ENCODE measurements at regions not wholly inside any gene's neighbourhood (a gene's known extent, or its start where the extent isn't known, plus 50 kb on each side); places are given as distances from the start of the nearest gene placed in this dataset.

- no peak for DNase-seq (ENCODE audit: extremely low read depth, low read depth)
- TF ChIP-seq, protein P1, sequence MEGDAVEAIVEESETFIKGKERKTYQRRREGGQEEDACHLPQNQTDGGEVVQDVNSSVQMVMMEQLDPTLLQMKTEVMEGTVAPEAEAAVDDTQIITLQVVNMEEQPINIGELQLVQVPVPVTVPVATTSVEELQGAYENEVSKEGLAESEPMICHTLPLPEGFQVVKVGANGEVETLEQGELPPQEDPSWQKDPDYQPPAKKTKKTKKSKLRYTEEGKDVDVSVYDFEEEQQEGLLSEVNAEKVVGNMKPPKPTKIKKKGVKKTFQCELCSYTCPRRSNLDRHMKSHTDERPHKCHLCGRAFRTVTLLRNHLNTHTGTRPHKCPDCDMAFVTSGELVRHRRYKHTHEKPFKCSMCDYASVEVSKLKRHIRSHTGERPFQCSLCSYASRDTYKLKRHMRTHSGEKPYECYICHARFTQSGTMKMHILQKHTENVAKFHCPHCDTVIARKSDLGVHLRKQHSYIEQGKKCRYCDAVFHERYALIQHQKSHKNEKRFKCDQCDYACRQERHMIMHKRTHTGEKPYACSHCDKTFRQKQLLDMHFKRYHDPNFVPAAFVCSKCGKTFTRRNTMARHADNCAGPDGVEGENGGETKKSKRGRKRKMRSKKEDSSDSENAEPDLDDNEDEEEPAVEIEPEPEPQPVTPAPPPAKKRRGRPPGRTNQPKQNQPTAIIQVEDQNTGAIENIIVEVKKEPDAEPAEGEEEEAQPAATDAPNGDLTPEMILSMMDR (IDR thresholded peaks at IDR 0.05; ENCODE audit: low read depth, low read length), result no peak
Measured at GRCh38 chr4:137707626-137708025, 175.3 kb upstream of the PCDH18 start.

DNA sequence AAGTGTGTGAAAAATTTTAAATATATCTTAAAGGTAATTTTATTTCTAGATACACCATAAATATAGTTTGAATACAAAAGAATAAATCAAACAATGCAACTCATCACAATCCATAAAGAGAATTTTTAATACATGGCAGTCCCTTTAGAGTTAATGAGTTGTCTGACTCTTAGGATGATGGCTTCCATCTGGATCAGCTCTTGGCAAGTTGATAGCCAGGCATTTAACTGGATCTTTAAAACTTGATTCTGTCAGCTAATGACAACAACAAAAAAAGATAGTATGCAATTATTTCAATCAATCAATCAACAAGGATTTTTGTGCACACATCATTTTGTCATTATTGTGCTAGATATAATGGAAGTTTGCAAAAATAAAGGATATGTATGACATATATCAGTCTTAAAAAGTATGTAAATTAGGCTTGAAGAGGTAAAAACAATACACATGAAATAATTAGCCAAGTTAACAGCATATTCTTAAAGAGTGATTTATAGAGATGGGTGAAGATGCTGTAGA, 174.9 kb upstream of the PCDH18 start:
- DNase-seq (ENCODE audit: extremely low read depth, low read depth), result no peak
- TF ChIP-seq, protein P1 (IDR thresholded peaks at IDR 0.05; ENCODE audit: low read depth, low read length), result no peak

GRCh38 chr4:137705171-137705783, 173.0 kb upstream of the PCDH18 start:
- TF ChIP-seq, protein P1 (IDR thresholded peaks at IDR 0.05; ENCODE audit: low read depth, low read length), result no peak
- peak; percentile 70 for DNase-seq (ENCODE audit: extremely low read depth, low read depth)

- TF ChIP-seq, protein P1 (IDR thresholded peaks at IDR 0.05; ENCODE audit: low read depth, low read length), result no peak
- no peak for DNase-seq (ENCODE audit: extremely low read depth, low read depth)
Measured at GRCh38 chr4:137703195-137703594, 170.9 kb upstream of the PCDH18 start.

- TF ChIP-seq, protein P1 (IDR thresholded peaks at IDR 0.05; ENCODE audit: low read depth, low read length), result no peak
- no peak for DNase-seq (ENCODE audit: extremely low read depth, low read depth)
Measured at GRCh38 chr4:137702512-137702911, 170.2 kb upstream of the PCDH18 start.

DNA sequence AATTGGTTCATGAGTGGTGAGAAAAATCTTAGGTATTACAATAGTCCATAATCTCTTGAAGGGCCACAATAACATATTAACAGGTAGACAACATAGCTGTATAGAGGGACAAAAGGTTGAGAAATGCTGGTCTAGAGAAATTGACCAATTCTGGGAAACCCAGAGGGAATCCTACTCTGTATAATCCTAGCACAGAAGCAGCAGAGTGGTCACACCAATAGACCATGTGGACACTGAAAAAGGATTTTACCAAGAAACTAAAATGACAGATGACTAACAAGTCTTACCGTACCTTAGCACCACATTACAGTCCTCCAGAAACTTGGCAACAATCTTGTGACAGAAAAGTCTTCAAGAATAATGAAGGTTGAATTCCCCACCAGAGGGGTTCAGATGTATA, 169.1 kb upstream of the PCDH18 start:
- DNase-seq (ENCODE audit: extremely low read depth, low read depth), result no peak
- TF ChIP-seq, protein P1 (IDR thresholded peaks at IDR 0.05; ENCODE audit: low read depth, low read length), result no peak

DNA sequence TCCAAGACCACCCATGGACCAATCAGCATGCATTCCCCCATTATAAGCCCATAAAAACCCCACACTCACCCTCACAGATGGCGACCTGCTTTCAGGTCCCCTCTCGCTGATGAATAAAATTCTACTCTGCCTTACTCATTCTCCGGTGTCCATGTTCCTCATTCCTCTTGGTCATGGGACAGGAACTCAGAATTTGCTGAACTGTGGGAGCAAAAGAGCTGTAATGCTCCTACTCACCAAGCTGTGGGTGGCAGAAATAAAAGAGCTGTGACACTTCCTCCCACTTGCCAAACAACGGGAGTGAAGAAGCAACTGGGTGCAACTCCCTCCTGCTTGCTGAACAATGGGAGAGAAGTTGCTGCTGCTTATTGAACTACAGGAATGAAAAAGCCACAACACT, 168.5 kb upstream of the PCDH18 start:
- TF ChIP-seq, protein P1 (IDR thresholded peaks at IDR 0.05; ENCODE audit: low read depth, low read length), result no peak
- DNase-seq (ENCODE audit: extremely low read depth, low read depth), result no peak
